H4 (cell line): ENCODE measurements at regions not wholly inside any gene's neighbourhood (a gene's known extent, or its start where the extent isn't known, plus 50 kb on each side); places are given as distances from the start of the nearest gene placed in this dataset.

ENCODE experiments used
- DNase-seq: peaks from one replicate; pipeline ENCODE4 v3.0.0-alpha.2; 2015; ENCODE audit warnings: low spot score

- no peak for DNase-seq
Measured at GRCh38 chr4:106429885-106430284, 61.3 kb upstream of the GIMD1 start.

GRCh38 chr4:106426069-106426468 lies 57.5 kb upstream of the GIMD1 start:
- DNase-seq = no peak

GRCh38 chr4:106425576-106425975 lies 57.0 kb upstream of the GIMD1 start:
- DNase-seq = no peak

GRCh38 chr4:106424426-106424825 lies 55.8 kb upstream of the GIMD1 start:
- DNase-seq = no peak

GRCh38 chr4:106423791-106424190 lies 55.2 kb upstream of the GIMD1 start:
- no peak for DNase-seq

DNA sequence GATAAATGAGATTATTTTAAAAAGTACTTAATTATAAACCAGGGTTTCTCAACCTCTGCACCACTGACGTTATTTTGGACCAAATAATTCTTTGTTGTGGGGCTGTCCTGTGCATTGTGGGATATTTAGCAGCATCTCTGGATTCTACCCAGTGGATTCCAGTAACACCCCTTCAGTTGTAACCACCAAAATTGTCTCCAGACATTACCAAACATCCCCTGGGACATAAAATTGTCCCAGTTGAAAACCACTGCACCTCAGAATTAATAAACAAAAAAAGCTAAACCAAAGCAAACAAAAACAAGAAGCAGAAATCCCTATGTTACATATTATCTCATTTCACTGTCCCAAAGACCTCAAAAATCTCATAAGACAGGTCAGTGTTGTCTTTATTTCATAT lies 54.2 kb upstream of the GIMD1 start:
- no peak for DNase-seq

DNA sequence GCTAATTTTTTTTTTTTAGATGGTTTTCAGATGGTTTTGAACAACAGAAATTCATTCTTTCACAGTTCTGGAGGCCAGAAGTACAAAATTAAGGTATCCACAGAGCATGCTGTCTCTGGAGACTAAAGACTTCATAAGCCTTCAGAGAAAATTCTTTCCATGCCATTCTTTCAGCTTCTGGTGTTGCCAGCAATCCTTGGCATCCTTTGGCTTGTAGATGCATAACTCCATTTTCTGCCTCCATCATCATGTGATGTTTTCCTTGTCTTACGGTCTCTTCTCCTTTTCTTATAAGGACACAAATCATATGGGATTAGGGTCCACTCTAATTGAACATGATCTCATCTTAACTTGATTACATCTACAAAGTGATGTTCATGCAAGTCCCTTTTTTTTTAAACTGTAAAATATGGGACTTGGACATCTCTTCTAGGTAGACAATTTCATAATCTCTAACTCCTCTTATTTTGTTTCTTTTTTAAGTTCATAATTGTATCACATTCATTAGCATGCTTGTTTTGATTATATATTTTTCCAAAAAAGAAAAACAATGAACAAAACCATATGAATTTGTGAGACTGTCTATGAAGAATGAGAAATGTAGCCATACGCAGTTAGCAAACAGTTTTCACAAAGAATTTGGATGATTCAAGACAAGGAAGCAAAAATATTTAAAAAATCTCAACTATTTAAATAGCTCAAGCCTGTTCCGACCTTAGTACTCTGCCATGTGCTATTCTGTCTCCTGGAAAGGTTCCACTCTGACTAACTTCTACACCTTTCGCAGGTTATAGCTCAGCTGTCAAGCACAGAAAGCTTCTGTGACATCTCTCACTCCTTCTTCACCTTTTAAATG lies 53.1 kb upstream of the GIMD1 start:
- no peak for DNase-seq

DNA sequence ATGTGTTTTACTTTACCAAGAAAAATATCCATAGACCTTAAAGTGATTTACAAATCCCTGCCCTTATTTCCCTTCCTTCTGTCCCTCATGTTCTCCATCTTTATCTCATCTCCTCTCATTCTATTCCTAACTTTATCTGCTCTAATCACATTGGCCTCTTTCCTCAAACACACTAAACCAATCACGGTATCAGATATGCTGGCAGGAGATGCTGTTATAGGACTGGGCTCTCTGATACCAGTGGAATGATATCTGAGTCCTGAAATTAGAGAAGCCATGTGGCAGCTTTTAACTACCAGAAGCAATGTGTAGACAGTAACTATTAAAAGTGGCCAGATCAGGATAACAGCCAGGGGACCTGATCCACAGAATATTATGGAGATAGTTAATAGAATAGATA lies 49.9 kb upstream of the GIMD1 start:
- no peak for DNase-seq
